Type B pancreatic cell (in vitro differentiated cells): ENCODE measurements at regions not wholly inside any gene's neighbourhood (a gene's known extent, or its start where the extent isn't known, plus 50 kb on each side); places are given as distances from the start of the nearest gene placed in this dataset.
"Not testable (repeated sequence)": the region's sequence is repeated elsewhere in the genome, so short reads cannot be mapped to it uniquely, and the experiment has no call there.

Experiments used
- DNase-seq: peaks from one replicate; pipeline ENCODE4 v3.0.0; 2021; ENCODE audit warnings: mixed read lengths; ENCODE audit not compliant: unreplicated experiment; ENCODE audit errors: extremely low spot score
- H3K27ac Mint-ChIP-seq: 2 replicates; pipeline ENCODE4 v1.8.0; 2021; ENCODE audit warnings: mild to moderate bottlenecking, mixed read lengths
- H3K27me3 Mint-ChIP-seq: 2 replicates; pipeline ENCODE4 v1.8.0; 2021; ENCODE audit warnings: mixed read lengths
- H3K36me3 Mint-ChIP-seq: 2 replicates; pipeline ENCODE4 v1.8.0; 2021; ENCODE audit warnings: mixed read lengths
- H3K4me1 Mint-ChIP-seq: one replicate; pipeline ENCODE4 v1.8.0; 2021; ENCODE audit warnings: mixed read lengths; ENCODE audit not compliant: unreplicated experiment
- H3K4me3 Mint-ChIP-seq: 2 replicates; pipeline ENCODE4 v1.8.0; 2021; ENCODE audit warnings: mild to moderate bottlenecking, mixed read lengths
- H3K9me3 Mint-ChIP-seq: 2 replicates; pipeline ENCODE4 v1.8.0; 2021; ENCODE audit warnings: mixed read lengths
- TF ChIP-seq, protein P1 (sequence below): fragments of 200-600 bp; sonication (generic); conservative IDR thresholded peaks from 2 replicates; pipeline ENCODE4 v1.5.0; 2021; ENCODE audit warnings: antibody characterized with exemption, mild to moderate bottlenecking

GRCh38 chr7:109695419-109695818 is 1125.7 kb downstream of the DNAJB9 start:
- H3K36me3 Mint-ChIP-seq, result peaks cover 9% of the 10 kb centered on the region
- H3K27me3 Mint-ChIP-seq, result no peaks in the 10 kb centered on the region
- H3K9me3 Mint-ChIP-seq, result peaks cover 16% of the 10 kb centered on the region
- no peak overlapping the region for H3K27ac Mint-ChIP-seq
- no peak overlapping the region for H3K4me3 Mint-ChIP-seq
- H3K4me1 Mint-ChIP-seq, result no peaks in the 10 kb centered on the region
- TF ChIP-seq, protein P1, sequence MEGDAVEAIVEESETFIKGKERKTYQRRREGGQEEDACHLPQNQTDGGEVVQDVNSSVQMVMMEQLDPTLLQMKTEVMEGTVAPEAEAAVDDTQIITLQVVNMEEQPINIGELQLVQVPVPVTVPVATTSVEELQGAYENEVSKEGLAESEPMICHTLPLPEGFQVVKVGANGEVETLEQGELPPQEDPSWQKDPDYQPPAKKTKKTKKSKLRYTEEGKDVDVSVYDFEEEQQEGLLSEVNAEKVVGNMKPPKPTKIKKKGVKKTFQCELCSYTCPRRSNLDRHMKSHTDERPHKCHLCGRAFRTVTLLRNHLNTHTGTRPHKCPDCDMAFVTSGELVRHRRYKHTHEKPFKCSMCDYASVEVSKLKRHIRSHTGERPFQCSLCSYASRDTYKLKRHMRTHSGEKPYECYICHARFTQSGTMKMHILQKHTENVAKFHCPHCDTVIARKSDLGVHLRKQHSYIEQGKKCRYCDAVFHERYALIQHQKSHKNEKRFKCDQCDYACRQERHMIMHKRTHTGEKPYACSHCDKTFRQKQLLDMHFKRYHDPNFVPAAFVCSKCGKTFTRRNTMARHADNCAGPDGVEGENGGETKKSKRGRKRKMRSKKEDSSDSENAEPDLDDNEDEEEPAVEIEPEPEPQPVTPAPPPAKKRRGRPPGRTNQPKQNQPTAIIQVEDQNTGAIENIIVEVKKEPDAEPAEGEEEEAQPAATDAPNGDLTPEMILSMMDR, result no peak
- DNase-seq, result no peak

- Mint-ChIP-seq H3K36me3 (peaks cover 9% of the 10 kb centered on the region), H3K27me3 (no peaks in the 10 kb centered on the region), H3K9me3 (peaks cover 14% of the 10 kb centered on the region), H3K27ac (no peak overlapping the region), H3K4me1 (peaks cover under 1% of the 10 kb centered on the region), H3K4me3 (no peak overlapping the region)
- DNase-seq, result no peak
- TF ChIP-seq, protein P1, result no peak
Measured at GRCh38 chr7:109696723-109697122, 1127.0 kb downstream of the DNAJB9 start.

DNA sequence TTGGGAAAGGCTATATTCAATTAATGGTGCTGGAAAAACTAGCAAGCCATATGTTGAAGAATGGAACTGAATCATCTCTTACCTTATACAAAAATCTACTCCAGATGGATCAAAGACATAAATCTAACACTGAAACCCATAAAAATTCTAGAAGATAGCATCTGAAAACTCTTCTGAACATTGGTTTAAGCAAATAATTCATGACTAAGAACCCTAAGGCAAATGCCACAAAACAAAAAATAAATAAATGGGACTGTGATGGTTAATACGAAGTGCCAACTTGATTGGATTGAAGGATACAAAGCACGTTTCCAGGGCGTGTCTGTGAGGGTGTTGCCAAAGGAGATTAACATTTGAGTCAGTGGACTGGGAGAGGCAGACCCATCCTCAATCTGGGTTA is 1130.0 kb downstream of the DNAJB9 start:
- Mint-ChIP-seq H3K27me3 (no peaks in the 10 kb centered on the region), H3K36me3 (peaks cover 9% of the 10 kb centered on the region), H3K27ac (no peak overlapping the region), H3K4me3 (no peak overlapping the region), H3K9me3 (peaks cover 11% of the 10 kb centered on the region), H3K4me1 (peaks cover 12% of the 10 kb centered on the region)
- TF ChIP-seq, protein P1, result no peak
- DNase-seq, result no peak

- H3K36me3 Mint-ChIP-seq, result no peaks in the 10 kb centered on the region
- TF ChIP-seq, protein P1, result no peak
- H3K4me3 Mint-ChIP-seq, result no peak overlapping the region
- no peak for DNase-seq
- no peak overlapping the region for H3K27ac Mint-ChIP-seq
- H3K4me1 Mint-ChIP-seq, result no peaks in the 10 kb centered on the region
- no peaks in the 10 kb centered on the region for H3K27me3 Mint-ChIP-seq
- peaks cover 5% of the 10 kb centered on the region for H3K9me3 Mint-ChIP-seq
Measured at GRCh38 chr7:109713366-109713765, 1143.7 kb downstream of the DNAJB9 start.

DNA sequence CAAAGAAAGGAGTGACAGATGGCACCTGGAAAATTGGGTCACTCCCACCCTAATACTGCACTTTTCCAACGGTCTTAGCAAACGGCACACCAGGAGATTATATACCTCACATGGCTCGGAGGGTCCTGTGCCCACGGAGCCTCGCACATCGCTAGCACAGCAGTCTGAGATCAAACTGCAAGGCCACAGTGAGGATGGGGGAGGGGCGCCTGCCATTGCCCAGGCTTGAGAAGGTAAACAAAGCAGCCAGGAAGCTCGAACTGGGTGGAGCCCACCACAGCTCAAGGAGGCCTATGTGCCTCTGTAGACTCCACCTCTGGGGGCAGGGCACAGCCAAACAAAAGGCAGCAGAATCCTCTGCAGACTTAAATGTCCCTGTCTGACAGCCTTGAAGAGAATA is 1149.7 kb downstream of the DNAJB9 start:
- H3K27ac Mint-ChIP-seq, H3K27me3 Mint-ChIP-seq, H3K9me3 Mint-ChIP-seq, H3K4me3 Mint-ChIP-seq, H3K4me1 Mint-ChIP-seq, H3K36me3 Mint-ChIP-seq, DNase-seq: not testable (repeated sequence)

DNA sequence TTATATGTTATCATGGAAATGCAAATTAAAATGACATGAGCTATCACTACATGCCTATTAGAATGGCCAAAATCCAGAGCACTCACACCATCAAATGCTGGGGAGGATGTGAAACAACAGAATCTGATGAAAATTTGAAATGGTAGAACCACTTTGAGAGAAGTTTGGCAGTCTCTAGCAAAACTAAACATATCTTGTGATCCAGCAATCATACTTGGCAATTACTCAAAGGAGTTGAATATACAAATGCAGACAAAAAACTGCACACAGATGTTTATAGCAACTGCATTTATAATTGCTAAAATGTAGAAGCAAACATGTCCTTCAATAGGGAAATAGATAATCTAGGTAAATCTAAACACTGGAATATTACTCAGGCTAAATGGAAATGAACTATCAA is 1164.9 kb downstream of the DNAJB9 start:
- Mint-ChIP-seq H3K36me3 (no peaks in the 10 kb centered on the region), H3K4me1 (no peaks in the 10 kb centered on the region), H3K27ac (no peak overlapping the region), H3K27me3 (no peaks in the 10 kb centered on the region), H3K4me3 (no peak overlapping the region), H3K9me3 (no peaks in the 10 kb centered on the region)
- DNase-seq, result no peak
- TF ChIP-seq, protein P1, result no peak
